ENCODE measurements at regions not wholly inside any gene's neighbourhood (a gene's known extent, or its start where the extent isn't known, plus 50 kb on each side); places are given as distances from the start of the nearest gene placed in this dataset.

- TF ChIP-seq EZH2 (IDR thresholded peaks at IDR 0.05) (no peak), POLR2AphosphoS5 (IDR thresholded peaks at IDR 0.05; ENCODE audit: borderline replicate concordance, low read depth, low read length) (no peak)
Observed at GRCh38 chr11:87528752-87529151, 491.0 kb downstream of the TMEM135 start.
